ENCODE measurements at regions not wholly inside any gene's neighbourhood (a gene's known extent, or its start where the extent isn't known, plus 50 kb on each side); places are given as distances from the start of the nearest gene placed in this dataset.

GRCh38 chr15:87387766-87388165, 868.8 kb downstream of the NTRK3 start:
- TF ChIP-seq POLR2AphosphoS2 (conservative IDR thresholded peaks at IDR 0.05; ENCODE audit: low read length) (no peak), RARB (CRISPR knock-in tag; IDR thresholded peaks at IDR 0.05) (no peak), ZNF302 (CRISPR knock-in tag; IDR thresholded peaks at IDR 0.05) (no peak), POLR2A (IDR thresholded peaks at IDR 0.05; ENCODE audit: low read length) (no peak), MAX (IDR thresholded peaks at IDR 0.05) (no peak), NR3C1 (IDR thresholded peaks at IDR 0.05) (no peak)
- TF ChIP-seq, protein P1, sequence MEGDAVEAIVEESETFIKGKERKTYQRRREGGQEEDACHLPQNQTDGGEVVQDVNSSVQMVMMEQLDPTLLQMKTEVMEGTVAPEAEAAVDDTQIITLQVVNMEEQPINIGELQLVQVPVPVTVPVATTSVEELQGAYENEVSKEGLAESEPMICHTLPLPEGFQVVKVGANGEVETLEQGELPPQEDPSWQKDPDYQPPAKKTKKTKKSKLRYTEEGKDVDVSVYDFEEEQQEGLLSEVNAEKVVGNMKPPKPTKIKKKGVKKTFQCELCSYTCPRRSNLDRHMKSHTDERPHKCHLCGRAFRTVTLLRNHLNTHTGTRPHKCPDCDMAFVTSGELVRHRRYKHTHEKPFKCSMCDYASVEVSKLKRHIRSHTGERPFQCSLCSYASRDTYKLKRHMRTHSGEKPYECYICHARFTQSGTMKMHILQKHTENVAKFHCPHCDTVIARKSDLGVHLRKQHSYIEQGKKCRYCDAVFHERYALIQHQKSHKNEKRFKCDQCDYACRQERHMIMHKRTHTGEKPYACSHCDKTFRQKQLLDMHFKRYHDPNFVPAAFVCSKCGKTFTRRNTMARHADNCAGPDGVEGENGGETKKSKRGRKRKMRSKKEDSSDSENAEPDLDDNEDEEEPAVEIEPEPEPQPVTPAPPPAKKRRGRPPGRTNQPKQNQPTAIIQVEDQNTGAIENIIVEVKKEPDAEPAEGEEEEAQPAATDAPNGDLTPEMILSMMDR (IDR thresholded peaks at IDR 0.05), result no peak
- TF ChIP-seq, protein P2, sequence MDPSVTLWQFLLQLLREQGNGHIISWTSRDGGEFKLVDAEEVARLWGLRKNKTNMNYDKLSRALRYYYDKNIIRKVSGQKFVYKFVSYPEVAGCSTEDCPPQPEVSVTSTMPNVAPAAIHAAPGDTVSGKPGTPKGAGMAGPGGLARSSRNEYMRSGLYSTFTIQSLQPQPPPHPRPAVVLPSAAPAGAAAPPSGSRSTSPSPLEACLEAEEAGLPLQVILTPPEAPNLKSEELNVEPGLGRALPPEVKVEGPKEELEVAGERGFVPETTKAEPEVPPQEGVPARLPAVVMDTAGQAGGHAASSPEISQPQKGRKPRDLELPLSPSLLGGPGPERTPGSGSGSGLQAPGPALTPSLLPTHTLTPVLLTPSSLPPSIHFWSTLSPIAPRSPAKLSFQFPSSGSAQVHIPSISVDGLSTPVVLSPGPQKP (IDR thresholded peaks at IDR 0.05; ENCODE audit: low read depth, low read length), result no peak
- TF ChIP-seq, protein P3, sequence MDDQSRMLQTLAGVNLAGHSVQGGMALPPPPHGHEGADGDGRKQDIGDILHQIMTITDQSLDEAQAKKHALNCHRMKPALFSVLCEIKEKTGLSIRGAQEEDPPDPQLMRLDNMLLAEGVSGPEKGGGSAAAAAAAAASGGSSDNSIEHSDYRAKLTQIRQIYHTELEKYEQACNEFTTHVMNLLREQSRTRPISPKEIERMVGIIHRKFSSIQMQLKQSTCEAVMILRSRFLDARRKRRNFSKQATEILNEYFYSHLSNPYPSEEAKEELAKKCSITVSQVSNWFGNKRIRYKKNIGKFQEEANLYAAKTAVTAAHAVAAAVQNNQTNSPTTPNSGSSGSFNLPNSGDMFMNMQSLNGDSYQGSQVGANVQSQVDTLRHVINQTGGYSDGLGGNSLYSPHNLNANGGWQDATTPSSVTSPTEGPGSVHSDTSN (IDR thresholded peaks at IDR 0.05), result no peak
- TF ChIP-seq, protein P4, sequence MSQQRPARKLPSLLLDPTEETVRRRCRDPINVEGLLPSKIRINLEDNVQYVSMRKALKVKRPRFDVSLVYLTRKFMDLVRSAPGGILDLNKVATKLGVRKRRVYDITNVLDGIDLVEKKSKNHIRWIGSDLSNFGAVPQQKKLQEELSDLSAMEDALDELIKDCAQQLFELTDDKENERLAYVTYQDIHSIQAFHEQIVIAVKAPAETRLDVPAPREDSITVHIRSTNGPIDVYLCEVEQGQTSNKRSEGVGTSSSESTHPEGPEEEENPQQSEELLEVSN (IDR thresholded peaks at IDR 0.05; ENCODE audit: borderline replicate concordance, low read depth), result no peak
